ENCODE measurements at regions not wholly inside any gene's neighbourhood (a gene's known extent, or its start where the extent isn't known, plus 50 kb on each side); places are given as distances from the start of the nearest gene placed in this dataset.
"Not testable (repeated sequence)": the region's sequence is repeated elsewhere in the genome, so short reads cannot be mapped to it uniquely, and the experiment has no call there.

DNA sequence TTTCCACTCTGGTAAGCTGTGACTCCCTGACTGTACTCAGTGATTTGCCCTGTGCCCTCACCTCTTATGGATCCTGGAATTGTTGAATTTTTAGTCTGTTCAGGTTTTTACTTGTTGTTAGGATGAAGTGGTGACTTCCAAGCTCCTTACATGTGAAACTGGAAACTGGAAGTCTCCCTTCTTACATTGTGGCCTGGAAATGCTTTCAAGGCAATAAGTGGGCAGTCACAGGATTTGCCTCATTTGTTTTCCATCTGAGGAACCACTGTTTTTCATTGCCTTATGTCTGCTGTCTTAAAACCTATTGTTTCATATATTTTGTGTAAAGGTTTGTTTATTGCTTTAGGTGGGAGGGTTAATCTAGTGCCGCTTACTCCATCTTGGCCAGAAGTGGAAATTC is 155.8 kb downstream of the CYB561 start:
- H3K4me3 ChIP-seq (ENCODE audit: extremely low read depth, insufficient read depth, low read length, poor library complexity, severe bottlenecking), result no peak overlapping the region
- peaks cover 4% of the 10 kb centered on the region for H3K4me1 ChIP-seq (ENCODE audit: control insufficient read depth, insufficient read depth, low read length, poor library complexity, severe bottlenecking)
- 89 to 100% methylated on average over 1 of the region's 1 CpG for WGBS, 2 experiments (ENCODE audit: insufficient coverage in 2 of 2)
- peaks cover 7% of the 10 kb centered on the region for H3K36me3 ChIP-seq (ENCODE audit: control insufficient read depth, insufficient read depth, low read length)
- peaks cover 11% of the 10 kb centered on the region for H3K9me3 ChIP-seq (ENCODE audit: control insufficient read depth, low read length)
- H3K27ac ChIP-seq (ENCODE audit: low read depth, low read length, severe bottlenecking), result no peak overlapping the region

DNA sequence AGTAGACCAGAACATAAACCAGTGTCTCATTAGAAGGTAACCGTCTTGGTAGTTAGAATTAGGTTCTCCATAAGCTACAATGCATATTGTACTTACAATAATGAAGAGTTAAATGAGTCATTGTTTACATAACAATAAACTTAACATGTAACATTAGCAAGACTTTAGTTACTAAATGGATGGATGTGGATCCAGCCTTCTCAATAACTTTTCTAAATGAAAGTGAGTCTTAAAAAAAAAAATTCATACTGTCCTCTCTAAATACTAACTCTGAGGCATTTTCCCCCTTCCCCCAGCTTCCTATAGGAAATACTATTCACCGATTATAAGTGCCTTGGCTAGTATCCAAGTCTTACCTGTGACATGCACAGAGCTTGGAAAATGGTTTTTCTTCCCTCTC is 155.3 kb downstream of the CYB561 start:
- H3K27ac ChIP-seq (ENCODE audit: low read depth, low read length, severe bottlenecking), result no peak overlapping the region
- H3K36me3 ChIP-seq (ENCODE audit: control insufficient read depth, insufficient read depth, low read length), result peaks cover 4% of the 10 kb centered on the region
- no peak overlapping the region for H3K4me3 ChIP-seq (ENCODE audit: extremely low read depth, insufficient read depth, low read length, poor library complexity, severe bottlenecking)
- peaks cover 10% of the 10 kb centered on the region for H3K9me3 ChIP-seq (ENCODE audit: control insufficient read depth, low read length)
- peaks cover 4% of the 10 kb centered on the region for H3K4me1 ChIP-seq (ENCODE audit: control insufficient read depth, insufficient read depth, low read length, poor library complexity, severe bottlenecking)
- WGBS, 2 experiments (ENCODE audit: insufficient coverage in 2 of 2), result 100% methylated on average over 1 of the region's 2 CpGs; no CpG with 5 or more reads in 1 of the 2 experiments

DNA sequence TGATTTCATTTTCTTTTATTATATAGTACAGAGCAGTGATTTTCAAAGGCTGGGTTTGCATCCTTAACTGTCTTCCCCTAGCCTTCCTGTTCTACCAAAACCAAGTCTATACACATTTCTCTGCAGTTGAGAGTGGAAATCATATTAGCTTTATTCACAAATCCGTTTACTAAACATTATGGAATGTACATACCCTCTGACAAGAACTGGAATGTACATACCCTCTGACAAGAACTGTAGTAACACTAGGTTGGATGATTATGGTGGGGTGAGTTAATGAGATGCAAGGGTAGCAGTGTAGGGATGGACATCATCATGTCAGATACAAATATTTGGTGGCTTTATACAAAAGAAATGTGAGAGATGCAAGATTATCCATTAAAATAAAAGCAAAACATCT is 154.8 kb downstream of the CYB561 start:
- Histone ChIP-seq H3K27ac (ENCODE audit: low read depth, low read length, severe bottlenecking) (no peak overlapping the region), H3K4me3 (ENCODE audit: extremely low read depth, insufficient read depth, low read length, poor library complexity, severe bottlenecking) (no peak overlapping the region)

DNA sequence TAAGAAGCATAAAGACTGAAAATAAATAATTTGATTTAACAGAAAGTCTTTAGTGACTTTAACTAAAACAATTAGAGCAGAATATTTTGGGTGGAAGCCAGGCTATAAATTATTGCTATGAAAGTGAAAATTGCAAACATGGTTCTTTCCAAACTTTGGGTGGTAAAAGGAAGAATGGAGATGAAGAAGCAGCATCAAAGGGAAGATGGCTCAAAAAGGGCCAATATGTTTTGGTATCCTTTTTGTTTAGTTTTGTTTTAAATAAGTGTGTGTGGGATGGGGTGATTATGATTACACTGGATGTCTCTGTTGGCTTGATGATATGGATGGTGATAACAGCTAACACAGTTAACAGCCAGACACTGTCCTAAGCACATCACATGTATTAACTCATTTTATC is 153.7 kb downstream of the CYB561 start:
- peaks cover 18% of the 10 kb centered on the region for H3K9me3 ChIP-seq (ENCODE audit: control insufficient read depth, low read length)
- H3K36me3 ChIP-seq (ENCODE audit: control insufficient read depth, insufficient read depth, low read length), result peaks cover 10% of the 10 kb centered on the region
- H3K27ac ChIP-seq (ENCODE audit: low read depth, low read length, severe bottlenecking), result no peak overlapping the region
- H3K4me3 ChIP-seq (ENCODE audit: extremely low read depth, insufficient read depth, low read length, poor library complexity, severe bottlenecking), result no peak overlapping the region
- peaks cover 4% of the 10 kb centered on the region for H3K4me1 ChIP-seq (ENCODE audit: control insufficient read depth, insufficient read depth, low read length, poor library complexity, severe bottlenecking)

More for the DNA sequence above, 154.8 kb downstream of the CYB561 start:
- Histone ChIP-seq H3K4me1 (ENCODE audit: control insufficient read depth, insufficient read depth, low read length, poor library complexity, severe bottlenecking) (peaks cover 4% of the 10 kb centered on the region), H3K9me3 (ENCODE audit: control insufficient read depth, low read length) (peaks cover 14% of the 10 kb centered on the region), H3K36me3 (ENCODE audit: control insufficient read depth, insufficient read depth, low read length) (peaks cover 8% of the 10 kb centered on the region)
- WGBS, 2 experiments (ENCODE audit: insufficient coverage in 2 of 2), result no CpG with 5 or more reads among the region's 1 CpG

DNA sequence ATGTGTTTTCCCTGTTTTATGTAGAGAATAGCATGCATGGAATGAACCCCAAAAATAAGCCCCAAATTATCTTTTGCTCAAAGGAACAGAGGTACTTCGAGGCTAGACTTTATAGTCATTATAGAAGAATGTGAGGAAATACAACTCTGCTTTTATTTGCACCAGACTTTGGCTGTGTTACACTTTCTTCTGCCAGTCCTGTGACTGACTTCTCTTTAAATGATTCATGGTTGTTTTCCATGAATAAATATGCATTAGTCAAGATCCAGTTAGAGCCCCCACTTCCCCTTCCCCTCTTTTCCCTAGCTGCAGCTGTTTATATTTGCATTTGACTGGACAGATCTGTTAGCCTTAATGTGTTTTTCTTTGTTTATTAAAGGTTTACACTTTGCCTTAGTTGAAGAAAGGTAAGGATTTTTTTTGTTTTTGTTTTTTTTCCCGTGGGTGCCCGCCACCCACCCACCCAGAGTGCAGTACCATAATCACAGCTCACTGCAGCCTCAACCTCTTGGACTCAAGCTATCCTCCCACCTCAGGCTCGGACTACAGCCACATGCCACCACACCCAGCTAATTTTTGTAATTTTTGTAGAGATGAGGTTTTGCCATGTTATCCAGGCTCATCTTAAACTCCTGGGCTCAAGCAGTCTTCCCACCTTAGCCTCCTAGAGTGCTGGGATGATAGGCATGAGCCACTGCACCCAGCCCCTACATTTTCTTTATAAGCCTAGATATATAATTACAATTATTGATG is 152.6 kb downstream of the CYB561 start:
- Histone ChIP-seq H3K4me3 (ENCODE audit: extremely low read depth, insufficient read depth, low read length, poor library complexity, severe bottlenecking) (no peak overlapping the region), H3K36me3 (ENCODE audit: control insufficient read depth, insufficient read depth, low read length) (peaks cover 10% of the 10 kb centered on the region), H3K4me1 (ENCODE audit: control insufficient read depth, insufficient read depth, low read length, poor library complexity, severe bottlenecking) (peaks cover 4% of the 10 kb centered on the region), H3K9me3 (ENCODE audit: control insufficient read depth, low read length) (peaks cover 22% of the 10 kb centered on the region), H3K27ac (ENCODE audit: low read depth, low read length, severe bottlenecking) (no peak overlapping the region)
- WGBS, 2 experiments (ENCODE audit: insufficient coverage in 2 of 2), result no CpG with 5 or more reads among the region's 4 CpGs

DNA sequence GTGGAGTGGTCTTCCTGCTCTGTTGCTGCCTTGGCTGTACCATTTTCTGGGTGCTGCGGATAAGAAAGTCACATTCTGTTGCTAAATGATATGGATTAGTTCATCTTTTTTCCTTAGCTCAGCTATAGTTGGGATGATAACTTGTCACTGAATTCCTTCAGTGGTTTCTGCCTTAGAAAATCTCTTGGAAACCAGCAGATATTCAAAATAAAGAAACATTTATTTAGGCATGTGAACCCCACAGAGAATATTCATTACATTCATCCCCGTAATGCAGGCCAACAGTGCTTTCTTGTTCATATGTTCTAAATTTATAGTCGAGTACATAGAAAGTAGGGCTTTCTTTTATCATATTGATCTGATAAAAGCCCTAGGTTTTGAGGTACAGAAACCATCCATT is 151.3 kb downstream of the CYB561 start:
- H3K27ac ChIP-seq (ENCODE audit: low read depth, low read length, severe bottlenecking), result no peak overlapping the region
- 100% methylated on average over 1 of the region's 3 CpGs; no CpG with 5 or more reads in 1 of the 2 experiments for WGBS, 2 experiments (ENCODE audit: insufficient coverage in 2 of 2)
- H3K4me1 ChIP-seq (ENCODE audit: control insufficient read depth, insufficient read depth, low read length, poor library complexity, severe bottlenecking), result peaks cover 4% of the 10 kb centered on the region
- peaks cover 10% of the 10 kb centered on the region for H3K36me3 ChIP-seq (ENCODE audit: control insufficient read depth, insufficient read depth, low read length)
- H3K9me3 ChIP-seq (ENCODE audit: control insufficient read depth, low read length), result peaks cover 22% of the 10 kb centered on the region
- H3K4me3 ChIP-seq (ENCODE audit: extremely low read depth, insufficient read depth, low read length, poor library complexity, severe bottlenecking), result no peak overlapping the region

DNA sequence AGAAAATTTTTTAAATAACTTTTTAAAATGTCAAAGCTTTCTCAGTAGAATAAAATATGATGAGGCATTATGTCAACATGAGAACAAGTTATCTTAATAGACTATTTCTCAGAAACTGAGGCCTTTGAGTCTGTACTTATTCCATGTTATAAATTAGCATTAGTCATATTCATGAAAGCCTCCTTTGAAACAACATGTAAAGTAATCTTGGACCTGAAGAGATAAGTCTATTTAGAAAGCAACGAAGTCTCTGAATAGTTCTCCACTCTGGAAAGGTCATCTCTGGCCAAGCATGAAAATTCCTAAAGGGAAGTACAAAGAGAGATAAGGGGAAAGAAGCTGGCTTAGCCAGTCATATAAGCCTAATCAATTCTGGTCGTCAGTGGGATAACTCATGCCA is 150.8 kb downstream of the CYB561 start:
- peaks cover 22% of the 10 kb centered on the region for H3K9me3 ChIP-seq (ENCODE audit: control insufficient read depth, low read length)
- peaks cover 10% of the 10 kb centered on the region for H3K36me3 ChIP-seq (ENCODE audit: control insufficient read depth, insufficient read depth, low read length)
- no peak overlapping the region for H3K27ac ChIP-seq (ENCODE audit: low read depth, low read length, severe bottlenecking)
- H3K4me3 ChIP-seq (ENCODE audit: extremely low read depth, insufficient read depth, low read length, poor library complexity, severe bottlenecking), result no peak overlapping the region
- H3K4me1 ChIP-seq (ENCODE audit: control insufficient read depth, insufficient read depth, low read length, poor library complexity, severe bottlenecking), result peaks cover 4% of the 10 kb centered on the region
- WGBS, 2 experiments (ENCODE audit: insufficient coverage in 2 of 2), result 83% methylated on average over 1 of the region's 2 CpGs; no CpG with 5 or more reads in 1 of the 2 experiments

DNA sequence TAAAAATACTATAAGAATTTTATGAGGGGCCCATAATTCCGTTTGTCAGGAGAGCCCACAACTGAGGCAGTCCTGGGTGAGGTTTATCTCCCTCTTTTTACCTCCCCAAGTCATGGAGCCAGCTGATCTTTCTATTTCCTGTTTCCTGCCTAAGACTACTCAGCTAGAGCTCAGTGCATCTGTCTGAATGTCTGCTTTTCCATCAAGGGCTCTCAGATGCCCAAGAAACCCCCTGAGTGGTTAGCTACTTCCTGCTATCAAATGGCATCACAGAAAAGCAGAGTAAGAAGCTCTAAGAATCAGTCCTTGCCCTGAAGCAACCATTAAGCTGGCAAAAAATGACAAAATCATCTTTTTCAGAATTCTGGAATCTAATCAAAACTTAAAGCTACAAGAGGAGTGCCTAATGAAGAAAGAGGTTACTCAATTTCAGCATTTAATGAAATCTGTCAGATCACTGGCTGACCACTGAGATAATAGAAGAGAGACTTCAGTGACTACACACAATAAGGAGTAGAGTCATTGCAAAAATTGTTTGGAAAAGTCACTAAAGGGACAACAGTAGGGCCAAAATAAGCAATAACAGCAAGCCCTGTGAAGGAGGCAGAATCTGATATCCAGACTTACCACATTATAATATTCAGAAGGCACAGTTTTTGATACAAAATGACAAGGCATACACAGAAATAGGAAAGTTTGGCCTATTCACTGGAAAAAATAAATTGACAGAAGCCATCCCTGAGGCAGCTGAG is 150.1 kb downstream of the CYB561 start:
- H3K36me3 ChIP-seq (ENCODE audit: control insufficient read depth, insufficient read depth, low read length), result peaks cover 10% of the 10 kb centered on the region
- H3K9me3 ChIP-seq (ENCODE audit: control insufficient read depth, low read length), result peaks cover 22% of the 10 kb centered on the region
- 80 to 100% methylated on average over 1 of the region's 1 CpG for WGBS, 2 experiments (ENCODE audit: insufficient coverage in 2 of 2)
- no peak overlapping the region for H3K4me3 ChIP-seq (ENCODE audit: extremely low read depth, insufficient read depth, low read length, poor library complexity, severe bottlenecking)
- peaks cover 4% of the 10 kb centered on the region for H3K4me1 ChIP-seq (ENCODE audit: control insufficient read depth, insufficient read depth, low read length, poor library complexity, severe bottlenecking)
- H3K27ac ChIP-seq (ENCODE audit: low read depth, low read length, severe bottlenecking), result no peak overlapping the region

DNA sequence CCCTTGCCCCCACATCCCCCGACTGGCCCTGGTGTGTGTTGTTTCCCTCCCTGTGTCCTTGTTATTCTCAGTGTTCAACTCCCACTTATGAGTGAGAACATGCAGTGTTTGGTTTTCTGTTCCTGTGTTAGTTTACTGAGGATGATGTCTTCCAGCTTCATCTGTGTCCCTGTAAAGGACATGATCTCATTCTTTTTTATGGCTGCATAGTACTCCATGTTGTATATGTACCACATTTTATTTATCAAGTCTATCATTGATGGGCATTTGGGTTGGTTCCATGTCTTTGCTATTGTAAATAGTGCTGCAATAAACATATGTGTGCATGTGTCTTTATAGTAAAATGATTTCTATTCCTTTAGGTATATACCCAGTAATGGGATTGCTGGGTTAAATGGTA is 147.2 kb downstream of the CYB561 start:
- WGBS, 2 experiments (ENCODE audit: insufficient coverage in 2 of 2), result no CpG with 5 or more reads among the region's 1 CpG
- not testable (repeated sequence) for H3K4me1 ChIP-seq (ENCODE audit: control insufficient read depth, insufficient read depth, low read length, poor library complexity, severe bottlenecking); H3K4me3 ChIP-seq (ENCODE audit: extremely low read depth, insufficient read depth, low read length, poor library complexity, severe bottlenecking); H3K27ac ChIP-seq (ENCODE audit: low read depth, low read length, severe bottlenecking); H3K36me3 ChIP-seq (ENCODE audit: control insufficient read depth, insufficient read depth, low read length)
- peaks cover 22% of the 10 kb centered on the region for H3K9me3 ChIP-seq (ENCODE audit: control insufficient read depth, low read length)

DNA sequence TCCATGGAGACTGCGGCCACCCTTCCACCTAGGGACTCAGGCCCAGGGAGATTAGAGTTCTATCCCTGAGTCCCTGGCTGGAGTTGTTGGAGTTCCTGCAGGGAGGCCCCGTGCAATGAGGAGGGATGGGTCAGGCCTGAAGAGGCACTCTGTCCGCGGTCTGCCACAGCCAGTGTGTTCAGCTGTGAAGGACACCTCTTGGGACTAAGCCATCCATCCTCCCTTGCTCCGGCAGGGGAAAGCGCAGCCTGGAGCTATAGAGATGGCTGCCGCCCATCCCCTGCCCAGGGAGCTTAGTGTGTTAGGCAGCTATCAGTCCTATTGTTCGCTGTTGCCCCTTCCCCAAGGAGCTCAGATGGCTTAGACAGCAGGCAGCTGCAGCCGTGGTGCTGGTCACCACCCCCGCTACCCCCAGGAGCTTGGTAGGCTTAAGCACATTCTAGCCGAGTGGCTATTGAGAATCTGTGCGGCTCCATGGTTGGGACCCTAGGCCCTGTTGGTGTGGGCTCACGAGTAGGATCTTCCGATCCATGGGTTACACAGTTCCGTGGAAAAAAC is 141.3 kb downstream of the CYB561 start:
- no peak overlapping the region for H3K27ac ChIP-seq (ENCODE audit: low read depth, low read length, severe bottlenecking)
- H3K4me1 ChIP-seq (ENCODE audit: control insufficient read depth, insufficient read depth, low read length, poor library complexity, severe bottlenecking), result no peaks in the 10 kb centered on the region
- no peaks in the 10 kb centered on the region for H3K36me3 ChIP-seq (ENCODE audit: control insufficient read depth, insufficient read depth, low read length)
- WGBS, 2 experiments (ENCODE audit: insufficient coverage in 2 of 2), result 94 to 97% methylated on average over 14 to 15 of the region's 15 CpGs
- no peak overlapping the region for H3K4me3 ChIP-seq (ENCODE audit: extremely low read depth, insufficient read depth, low read length, poor library complexity, severe bottlenecking)
- H3K9me3 ChIP-seq (ENCODE audit: control insufficient read depth, low read length), result no peaks in the 10 kb centered on the region

DNA sequence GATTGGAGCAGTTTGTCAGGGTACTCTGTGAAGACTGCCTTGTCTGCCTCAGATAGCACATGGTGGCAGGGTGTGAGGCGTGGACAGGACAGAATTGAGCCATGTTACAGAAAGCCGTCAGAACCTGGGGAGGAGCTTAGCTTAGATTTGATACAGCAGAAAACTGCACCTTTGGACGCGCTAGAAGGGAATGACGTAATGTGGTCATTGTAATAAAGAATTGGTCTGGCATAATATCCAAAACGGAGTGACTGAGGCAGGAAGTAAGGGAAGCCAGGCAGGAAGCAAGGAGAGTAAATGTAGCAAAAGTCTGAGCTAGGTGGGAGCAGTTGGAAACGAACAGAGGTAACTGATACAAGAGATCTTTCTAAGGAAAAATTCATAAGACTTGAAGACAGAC is 140.2 kb downstream of the CYB561 start:
- Histone ChIP-seq H3K27ac (ENCODE audit: low read depth, low read length, severe bottlenecking) (no peak overlapping the region), H3K9me3 (ENCODE audit: control insufficient read depth, low read length) (no peaks in the 10 kb centered on the region), H3K36me3 (ENCODE audit: control insufficient read depth, insufficient read depth, low read length) (no peaks in the 10 kb centered on the region), H3K4me1 (ENCODE audit: control insufficient read depth, insufficient read depth, low read length, poor library complexity, severe bottlenecking) (no peaks in the 10 kb centered on the region), H3K4me3 (ENCODE audit: extremely low read depth, insufficient read depth, low read length, poor library complexity, severe bottlenecking) (no peak overlapping the region)
- 95 to 98% methylated on average over 7 of the region's 7 CpGs for WGBS, 2 experiments (ENCODE audit: insufficient coverage in 2 of 2)
